Stimulated activated naive CD4-positive, alpha-beta T cell (primary cell): ENCODE measurements at regions not wholly inside any gene's neighbourhood (a gene's known extent, or its start where the extent isn't known, plus 50 kb on each side); places are given as distances from the start of the nearest gene placed in this dataset.

Experiments used
- DNase-seq, 6 experiments: peaks; one replicate each; lab custom pipeline; 2025; lab: John Stamatoyannopoulos, UW

DNA sequence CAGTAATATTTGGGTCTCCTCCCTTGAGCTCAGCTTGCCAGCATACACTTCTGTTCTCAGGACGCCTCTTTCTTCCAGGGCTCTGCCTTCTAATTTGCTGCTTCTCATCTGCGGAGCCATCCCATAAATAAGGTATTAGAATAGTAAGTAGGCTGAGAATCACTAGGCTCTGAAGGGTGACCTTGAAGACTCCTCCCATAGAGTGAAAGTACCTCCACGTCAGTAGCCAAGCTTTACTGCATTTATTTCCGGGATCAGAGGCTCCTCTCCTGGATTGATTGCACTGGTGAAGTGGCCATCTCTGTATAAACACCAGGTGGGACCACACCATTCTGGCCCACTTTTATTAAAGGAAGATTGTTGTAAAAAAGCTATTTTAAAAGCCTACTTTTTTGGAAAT is 315.5 kb downstream of the FAT3 start:
- no peak for DNase-seq

DNA sequence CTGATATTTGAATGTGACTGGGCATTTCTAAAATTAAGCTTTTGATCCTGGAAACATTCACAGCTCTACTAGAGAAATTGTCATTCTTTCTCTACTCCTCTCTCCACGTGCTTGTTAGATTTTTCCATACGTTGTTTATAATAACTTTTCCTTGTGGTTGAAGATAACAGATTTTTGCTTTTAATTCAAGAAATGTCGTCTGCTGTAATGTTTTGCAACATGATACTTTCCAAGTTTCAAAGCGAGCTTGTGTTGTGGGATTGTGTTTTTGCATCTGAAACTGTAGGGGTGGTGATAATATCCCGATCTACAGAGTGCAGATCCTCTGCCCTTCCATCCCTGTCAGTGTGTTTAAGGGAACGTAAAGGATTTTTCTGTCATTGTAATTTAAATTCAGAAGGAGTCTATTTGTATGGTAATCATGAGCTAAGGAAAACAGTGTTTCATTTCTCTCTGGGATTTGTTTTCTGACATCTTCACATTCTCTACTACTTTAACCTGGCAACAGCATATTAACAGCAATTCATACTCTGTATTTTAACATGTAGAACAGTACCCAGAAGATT is 321.4 kb downstream of the FAT3 start:
- no peak for DNase-seq

DNA sequence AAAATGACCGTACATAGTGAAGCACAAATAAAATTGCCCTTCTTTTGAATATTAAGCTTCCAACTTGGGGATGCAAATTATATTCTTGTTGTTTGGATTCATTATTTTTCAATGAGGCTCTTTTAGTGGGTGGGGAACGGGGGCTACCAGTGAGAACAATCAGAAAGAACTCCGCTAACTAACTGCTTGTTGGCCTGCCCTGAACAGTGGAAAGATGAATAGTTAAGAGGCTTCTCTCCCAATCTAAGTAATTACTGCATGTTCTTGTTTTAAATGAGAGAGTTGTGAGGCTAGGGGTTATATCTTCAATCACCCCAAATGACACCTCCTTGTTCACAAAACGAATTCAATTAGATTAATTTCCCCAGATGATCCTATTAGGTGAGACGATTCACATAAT is 322.0 kb downstream of the FAT3 start:
- no peak for DNase-seq

DNA sequence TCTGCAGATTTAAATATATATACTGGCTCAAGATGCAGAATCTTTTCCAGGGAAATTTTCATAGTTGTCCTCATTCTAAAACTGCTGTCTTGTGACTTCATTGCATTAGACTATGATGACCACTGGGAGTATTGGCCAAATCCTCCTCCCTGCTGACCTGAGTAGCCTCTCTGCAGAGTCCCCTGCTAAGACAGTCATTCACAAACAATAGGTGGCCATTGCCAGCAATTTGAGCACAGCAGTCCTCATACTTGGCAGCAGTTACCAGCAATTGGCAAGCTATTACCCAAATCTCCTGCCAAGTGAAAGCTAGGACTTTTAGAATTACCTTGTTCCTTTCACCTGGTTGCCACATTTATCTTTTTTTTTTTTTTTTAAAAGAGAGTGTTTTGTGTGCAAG is 325.8 kb downstream of the FAT3 start:
- DNase-seq = no peak

DNA sequence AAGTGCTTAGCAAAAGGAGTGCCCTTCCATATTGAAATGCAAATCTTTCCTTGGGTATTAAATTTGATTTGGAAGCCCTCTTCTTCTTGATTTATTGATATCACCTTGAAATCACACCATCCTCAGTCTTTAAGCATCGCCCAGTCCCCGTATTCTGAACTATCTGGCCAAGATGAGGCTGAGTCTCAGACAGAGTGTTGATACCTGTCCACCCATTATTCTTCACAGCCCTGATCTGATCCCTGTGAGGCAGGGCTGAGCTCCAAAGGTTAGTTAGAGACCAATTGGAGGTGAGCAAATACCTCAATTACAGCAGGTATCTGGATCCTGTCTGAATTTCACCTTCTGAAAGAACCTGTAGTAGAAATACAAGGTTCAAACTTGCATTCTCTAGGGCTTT is 326.3 kb downstream of the FAT3 start:
- no peak for DNase-seq

DNA sequence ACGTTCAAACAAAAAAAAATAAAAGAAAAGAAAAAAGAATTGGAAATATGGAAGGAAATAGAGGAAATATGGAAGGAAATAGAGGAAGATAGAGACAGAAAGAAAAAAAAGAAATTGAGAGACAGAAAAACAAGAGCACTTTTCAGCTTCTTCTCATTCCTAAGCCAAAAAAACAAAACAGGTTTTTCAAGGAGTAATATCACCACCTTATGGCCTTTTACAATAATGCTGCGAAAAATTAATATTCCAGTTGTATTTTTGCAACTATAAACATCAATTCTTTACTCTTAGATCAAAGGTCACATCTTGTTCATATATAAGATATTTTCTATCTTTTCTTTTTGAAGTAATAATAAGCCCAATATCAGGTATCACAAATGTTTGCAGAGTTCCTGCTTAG is 328.3 kb downstream of the FAT3 start:
- no peak for DNase-seq

DNA sequence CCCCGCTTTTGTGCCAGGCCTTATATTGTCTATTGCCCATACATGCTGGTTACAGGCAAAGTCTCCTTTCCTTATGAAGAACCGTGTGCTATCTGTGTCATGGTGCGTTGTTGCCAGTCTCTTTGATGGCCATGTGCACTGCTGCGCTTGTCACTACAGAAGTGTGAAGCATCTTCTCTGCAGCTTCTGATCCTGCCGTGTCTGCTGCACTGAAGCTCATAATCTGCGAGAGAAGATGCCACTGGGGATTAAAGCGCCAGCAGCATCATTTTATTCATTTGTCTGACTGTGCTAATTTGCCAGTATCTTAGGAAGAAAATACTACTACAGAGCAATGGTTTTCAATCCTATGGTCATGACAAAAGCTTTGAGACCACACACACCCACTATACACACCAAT is 330.1 kb downstream of the FAT3 start:
- no peak for DNase-seq

DNA sequence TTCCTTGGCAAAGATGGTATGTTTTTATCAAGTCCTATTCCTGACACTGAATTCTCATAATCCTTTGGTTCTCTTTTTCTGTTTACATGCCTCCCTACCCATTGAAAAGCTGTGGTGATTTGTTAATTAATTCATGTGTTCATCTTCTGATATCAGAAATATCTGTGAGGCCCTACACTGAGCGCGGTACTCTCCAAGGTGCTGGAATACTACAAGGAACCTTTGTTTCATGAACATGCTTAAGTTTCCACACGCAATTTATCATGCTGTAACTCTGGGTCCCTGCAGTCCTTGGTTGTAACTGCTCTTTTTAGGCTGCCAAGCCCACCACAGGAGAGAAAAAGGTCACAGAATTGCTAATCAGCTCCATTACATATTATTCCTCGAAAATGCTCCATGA is 331.8 kb downstream of the FAT3 start:
- no peak for DNase-seq

DNA sequence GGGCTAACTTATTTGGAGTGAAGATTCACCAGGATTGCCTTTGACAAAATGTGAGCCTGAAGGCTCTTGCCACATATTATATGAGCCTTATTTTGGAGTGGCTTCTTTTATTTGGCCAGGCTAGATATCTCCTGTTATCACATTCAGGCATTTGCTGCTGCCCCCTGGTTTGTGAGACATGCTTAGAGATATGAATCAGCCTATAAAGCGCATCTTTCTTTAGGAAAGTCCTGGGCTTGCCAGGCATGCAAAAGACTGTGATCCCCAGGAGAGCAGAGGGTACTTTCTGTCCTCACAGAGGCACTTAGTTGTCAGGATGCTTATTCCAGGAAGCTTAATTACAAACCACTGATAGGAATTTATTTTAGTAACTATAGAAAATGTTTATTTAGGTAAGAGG is 333.3 kb downstream of the FAT3 start:
- no peak for DNase-seq

DNA sequence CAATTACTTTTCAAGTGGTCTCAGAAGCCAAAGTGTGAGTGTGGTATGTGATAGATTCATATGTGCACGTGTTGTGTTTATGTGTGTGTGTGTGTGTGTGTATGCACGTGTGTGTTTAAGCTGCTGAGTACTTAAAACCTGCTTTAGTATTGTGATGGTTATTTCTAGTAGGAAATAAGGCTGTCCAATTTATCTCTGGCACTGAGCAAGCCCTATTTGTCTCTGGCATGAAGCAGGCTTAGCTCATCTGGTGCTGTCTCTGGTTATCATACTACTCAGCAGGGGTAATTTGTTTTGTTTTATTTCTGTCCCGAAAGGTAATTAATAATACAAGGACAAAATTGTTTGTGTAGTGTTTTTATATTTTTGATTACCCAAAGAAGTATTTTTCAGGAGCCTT is 333.7 kb downstream of the FAT3 start:
- DNase-seq = no peak

DNA sequence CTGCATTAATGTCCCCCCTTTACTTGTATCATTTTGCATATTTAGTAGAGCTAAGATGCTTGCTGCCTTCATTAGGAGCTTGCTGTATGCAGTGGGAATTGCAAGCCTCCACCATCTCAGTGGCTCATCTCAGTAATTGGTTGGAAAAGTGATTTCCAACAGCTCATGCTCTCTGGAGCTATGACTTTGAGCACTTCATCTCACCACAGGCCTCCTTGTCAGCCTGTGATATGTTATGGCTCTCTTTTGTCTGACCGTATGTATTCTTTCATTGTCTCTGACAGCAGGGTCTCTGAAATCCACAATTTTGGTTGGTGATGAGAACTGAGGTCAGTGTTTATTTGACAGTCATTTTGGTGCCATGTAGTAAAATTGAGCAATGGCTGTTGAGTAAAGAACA is 345.1 kb downstream of the FAT3 start:
- no peak for DNase-seq

DNA sequence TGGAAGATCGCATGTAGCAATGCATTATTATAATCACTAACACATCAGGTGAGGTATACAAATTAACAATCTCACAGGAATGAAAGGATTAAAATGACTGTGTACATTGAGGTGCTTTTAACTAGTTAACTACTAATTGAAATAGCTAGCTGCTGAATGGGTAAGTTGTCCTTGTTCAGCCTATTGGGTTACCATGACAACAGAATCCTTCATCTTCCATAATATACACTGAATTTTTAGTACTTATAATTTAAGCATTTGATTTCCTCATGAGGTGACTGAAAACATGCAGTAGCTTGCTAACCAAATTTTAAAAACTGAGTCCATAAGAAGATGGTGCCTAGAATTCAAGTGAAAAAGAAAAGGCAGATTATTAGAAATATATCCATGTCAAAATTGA is 347.9 kb downstream of the FAT3 start:
- no peak for DNase-seq

DNA sequence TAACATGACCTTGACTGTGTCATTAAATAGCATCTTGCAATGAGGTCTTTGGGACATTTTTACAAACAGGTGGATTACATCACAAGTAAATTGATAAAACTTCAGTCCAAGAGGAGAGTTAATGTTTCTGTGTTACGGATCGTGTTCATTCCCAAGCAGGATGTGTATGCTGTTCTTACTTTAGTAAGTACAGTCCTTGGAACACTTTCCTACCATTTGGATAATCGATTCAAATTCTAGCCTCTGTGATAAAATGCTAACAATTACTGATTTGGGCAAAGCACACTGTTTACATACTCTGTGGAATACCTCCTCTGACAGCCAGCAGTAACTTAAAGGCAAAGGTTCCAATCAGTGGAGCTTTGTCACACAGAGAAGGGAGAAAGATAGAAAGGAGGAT is 351.7 kb downstream of the FAT3 start:
- DNase-seq = no peak

DNA sequence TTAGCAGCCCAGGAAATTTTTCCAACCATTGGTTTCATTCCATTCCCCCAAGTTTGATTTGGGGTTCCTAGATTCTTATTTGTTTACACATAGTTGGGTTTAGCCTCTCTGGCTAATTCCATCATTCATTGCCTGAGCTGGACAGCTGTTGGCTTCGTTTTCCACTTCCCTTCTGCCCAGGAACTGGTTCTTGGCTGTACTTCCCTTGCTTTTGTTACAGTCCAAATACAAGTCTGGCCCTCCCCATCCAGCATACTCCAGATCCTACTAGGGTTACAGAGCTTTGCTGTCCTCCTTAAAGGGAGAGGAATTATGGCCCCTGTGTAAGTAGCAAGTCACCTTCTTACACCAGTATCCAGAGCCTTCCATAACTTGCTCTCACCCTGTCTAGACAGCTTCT is 356.3 kb downstream of the FAT3 start:
- DNase-seq = no peak

DNA sequence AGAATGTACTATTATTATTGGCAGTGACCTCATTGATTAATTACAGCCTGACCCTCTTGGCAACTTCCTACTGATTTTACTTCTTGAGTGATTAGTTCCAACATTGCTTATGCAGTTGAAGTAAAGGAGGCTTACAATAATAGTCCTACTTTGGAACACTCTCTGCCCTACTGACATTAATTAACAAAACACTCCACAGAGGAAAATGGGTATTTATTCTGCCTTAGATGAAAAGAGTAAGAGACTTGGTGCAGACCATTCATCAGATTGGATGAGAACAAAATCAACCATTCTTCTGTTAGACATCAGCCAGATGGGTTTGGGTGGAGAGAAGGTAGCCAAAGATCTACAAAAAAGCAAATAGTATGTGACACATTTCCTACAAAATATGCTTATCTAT is 363.8 kb downstream of the FAT3 start:
- no peak for DNase-seq

DNA sequence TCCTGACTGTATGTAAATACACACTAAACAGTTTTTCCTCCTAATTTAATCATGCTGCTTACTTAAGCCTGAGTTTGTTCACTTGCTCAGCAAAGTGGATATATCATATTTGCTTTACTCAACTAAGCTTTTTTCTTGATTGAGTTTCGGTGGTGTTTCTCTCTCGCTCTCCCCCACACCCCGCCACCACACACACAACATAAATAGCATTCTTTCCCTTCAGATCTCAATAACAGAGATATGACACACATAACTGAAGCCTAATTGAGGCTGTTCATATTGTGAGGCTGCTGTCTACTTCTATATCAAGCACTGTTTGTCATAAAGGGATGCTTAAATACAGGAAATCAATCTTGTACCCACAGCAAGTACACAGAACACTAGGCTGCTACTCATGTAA is 364.9 kb downstream of the FAT3 start:
- no peak for DNase-seq

DNA sequence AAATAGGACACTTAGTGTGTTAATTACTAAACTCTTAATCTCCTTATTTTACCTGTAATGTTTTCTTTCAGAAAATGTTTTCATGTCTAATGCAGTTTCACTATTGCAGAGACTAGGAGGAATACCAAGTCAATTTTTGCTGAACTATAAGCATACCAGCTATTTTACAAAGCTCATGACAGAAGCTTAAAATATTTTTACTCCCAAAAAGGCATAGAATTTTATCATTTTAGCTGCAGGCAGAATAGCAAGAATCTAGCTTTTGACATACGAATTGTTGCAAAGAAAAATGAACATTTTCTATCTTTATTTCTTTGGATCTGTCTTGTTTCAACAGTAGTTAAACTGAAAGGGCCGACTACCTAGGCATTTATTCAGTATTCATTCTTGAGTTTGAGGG is 366.9 kb downstream of the FAT3 start:
- DNase-seq = no peak

DNA sequence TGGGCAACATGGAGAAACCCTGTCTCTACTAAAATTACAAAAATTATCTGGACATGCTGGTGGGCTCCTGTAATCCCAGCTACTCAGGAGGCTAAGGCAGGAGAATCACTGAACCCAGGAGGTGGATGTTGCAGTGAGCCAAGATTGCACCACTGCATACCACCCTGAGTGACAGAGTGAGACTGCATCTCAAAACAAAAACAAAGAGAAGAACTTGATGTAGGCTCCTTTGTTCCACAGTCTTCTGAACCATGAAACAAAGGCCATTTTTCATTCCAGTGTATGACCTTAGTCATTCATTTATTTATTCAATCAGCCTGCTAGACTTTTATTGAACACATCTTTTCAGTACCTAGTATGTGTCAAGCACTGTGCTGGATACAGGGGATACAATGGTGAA is 369.6 kb downstream of the FAT3 start:
- no peak for DNase-seq

DNA sequence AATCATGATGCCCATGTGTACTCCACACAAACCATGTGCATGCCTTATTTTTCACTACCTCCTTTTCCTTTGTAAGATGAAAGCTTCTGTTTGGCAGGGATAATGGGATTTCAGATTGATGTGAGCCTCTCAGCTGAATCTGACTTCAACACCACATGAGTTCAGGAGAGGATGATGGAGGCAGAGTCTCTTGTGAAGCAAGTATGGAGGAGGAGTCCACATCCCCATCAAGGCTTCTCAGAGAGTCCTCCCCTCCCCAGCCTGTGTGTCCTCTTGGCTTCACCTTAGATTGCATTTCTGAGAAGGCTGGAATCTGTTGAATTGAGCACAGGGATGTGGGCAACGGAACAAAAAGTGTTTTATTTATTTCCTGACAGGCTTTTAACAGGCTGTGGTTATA is 370.4 kb downstream of the FAT3 start:
- no peak for DNase-seq

DNA sequence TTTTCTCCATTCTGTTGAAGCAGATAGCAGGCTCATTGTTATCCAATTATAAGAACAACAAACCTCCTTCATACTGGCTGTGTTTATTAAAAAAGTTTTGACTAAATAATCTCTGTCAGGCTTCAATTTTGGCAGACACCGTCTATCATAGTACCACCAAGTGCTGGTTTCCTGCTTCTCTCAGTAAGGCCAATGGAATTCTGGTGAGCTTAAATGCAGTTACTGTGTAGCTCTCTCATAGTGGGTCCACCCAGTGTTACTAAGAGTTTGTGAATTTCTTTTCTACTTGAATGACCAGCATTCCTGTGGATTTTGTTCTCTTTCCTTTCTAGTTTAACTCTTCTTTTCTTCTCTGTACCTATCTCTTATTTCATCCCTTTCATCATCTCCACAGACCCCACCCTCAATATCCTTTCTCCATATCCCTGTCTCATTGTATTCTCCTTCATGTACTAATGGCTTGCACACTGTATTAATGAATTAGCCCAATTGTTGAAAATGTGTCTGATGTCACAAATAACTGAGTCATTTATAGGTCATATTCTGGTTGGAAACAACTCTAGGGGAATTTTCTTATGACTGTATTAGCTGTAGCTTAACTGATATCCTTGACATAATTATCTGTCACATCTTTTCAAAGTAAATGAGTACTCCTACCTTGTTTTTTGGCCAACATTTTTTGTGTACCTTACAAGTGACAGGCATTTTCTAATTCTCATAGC is 372.1 kb downstream of the FAT3 start:
- DNase-seq = no peak

DNA sequence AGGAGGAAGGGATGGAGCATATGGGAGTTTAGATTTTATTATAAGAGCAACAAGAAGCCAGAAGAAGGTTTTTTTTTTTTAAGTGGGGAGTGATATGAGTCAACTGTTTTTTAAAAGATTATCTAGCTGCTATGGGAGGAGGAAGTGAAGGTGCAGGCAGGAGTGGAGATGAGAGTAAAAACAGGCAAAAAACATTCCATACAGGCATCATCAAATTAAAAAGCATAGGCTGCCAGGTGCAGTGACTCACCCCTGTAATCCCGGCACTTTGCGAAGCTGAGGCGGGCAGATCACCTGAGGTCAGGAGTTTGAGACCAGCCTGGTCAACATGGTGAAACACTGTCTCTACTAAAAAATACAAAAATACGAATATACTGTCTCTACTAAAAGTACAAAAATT is 368.4 kb upstream of the MTNR1B start:
- no peak for DNase-seq

DNA sequence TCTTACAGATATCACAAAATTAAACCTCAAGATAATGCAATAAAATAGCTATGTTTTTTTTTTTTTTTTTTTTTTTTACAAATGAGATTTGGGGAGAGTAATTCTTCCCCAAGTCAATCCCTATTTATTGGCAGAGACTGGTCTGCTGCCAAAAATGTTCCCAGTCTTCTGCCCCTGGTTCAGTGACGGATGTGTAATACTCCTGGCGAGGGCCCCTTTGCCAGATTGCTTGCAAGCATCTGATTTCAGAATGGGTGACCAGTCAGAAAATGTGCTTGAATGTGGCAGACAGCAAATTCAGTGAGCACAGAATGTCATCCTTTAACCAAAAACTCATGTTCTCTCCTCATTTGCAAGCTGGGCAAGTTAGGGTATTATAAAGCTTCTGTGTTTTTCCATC is 363.8 kb upstream of the MTNR1B start:
- DNase-seq = no peak

DNA sequence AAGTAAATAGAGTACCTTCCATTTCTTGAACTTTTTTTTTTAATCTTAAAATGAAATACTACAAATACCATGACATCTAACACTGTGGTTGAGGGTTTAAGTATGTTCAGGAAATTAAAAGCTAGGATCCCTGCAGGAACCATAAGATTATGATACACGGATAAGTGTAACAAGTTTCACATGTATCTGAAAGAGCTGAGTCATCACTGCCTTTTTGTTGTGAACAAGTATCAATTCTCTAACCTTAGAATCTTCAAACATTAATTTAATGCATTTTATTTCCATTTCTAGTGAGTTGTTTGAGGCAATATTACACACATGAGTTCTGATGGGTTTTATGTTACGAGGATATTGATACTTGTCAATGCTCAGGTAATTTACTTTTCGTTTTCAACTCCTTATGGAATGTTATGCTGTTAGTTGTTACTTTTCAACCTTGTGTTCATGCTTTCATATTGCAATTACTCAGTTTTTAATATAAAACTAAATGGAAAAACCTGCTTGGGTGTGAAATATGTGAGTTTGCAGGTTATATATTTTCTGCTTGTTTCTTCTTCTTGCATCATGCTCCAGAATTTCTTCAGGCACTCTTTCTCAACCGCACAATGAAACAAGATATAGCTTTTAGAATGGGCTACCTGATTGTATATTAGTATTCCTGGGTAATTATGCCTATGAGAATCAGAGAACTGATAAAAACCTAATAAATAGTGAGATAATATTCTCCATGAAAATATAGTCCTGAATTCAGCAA is 361.3 kb upstream of the MTNR1B start:
- no peak for DNase-seq

DNA sequence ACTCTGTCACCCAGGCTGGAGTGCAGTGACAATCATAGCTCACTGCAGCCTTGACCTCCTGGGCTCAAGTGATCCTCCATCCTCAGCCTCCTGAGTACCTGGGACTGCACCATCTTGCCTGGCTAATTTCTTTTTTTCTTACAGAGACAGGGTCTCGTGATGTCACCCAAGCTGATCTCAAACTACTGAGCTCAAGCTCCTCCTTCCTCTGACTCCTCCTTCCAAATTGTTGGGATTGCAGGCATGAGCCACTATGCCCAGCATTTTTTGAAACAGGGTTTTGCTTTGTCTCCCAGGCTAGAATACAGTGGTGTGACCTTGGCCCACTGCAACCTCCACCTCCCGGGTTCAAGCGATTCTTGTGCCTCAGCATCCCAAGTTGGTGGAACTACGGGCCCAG is 358.3 kb upstream of the MTNR1B start:
- DNase-seq = no peak
